GM23248 (cell line): ENCODE measurements at regions not wholly inside any gene's neighbourhood (a gene's known extent, or its start where the extent isn't known, plus 50 kb on each side); places are given as distances from the start of the nearest gene placed in this dataset.
"Not testable (repeated sequence)": the region's sequence is repeated elsewhere in the genome, so short reads cannot be mapped to it uniquely, and the experiment has no call there.

Source experiments
- DNase-seq: peaks from one replicate; pipeline ENCODE4 v3.0.0-alpha.2; 2015
- H2AFZ ChIP-seq: fragments of 200-600 bp; sonication (generic); 2 replicates; pipeline ENCODE4 v1.6.1; 2016; ENCODE audit warnings: antibody characterized with exemption
- H3F3A ChIP-seq: fragments of 200-600 bp; sonication (generic); 2 replicates; pipeline ENCODE4 v1.6.1; 2016; ENCODE audit warnings: mild to moderate bottlenecking, antibody characterized with exemption, mixed run types; ENCODE audit not compliant: insufficient read depth
- H3K27ac ChIP-seq: fragments of 200-600 bp; sonication (generic); 2 replicates; pipeline ENCODE4 v1.5.1; 2016; ENCODE audit warnings: mild to moderate bottlenecking
- H3K27me3 ChIP-seq: fragments of 200-600 bp; sonication (generic); replicated peaks from 2 replicates; pipeline ENCODE4 v1.6.1; 2016; ENCODE audit warnings: mild to moderate bottlenecking; ENCODE audit not compliant: insufficient read depth
- H3K36me3 ChIP-seq: fragments of 200-600 bp; sonication (generic); 2 replicates; pipeline ENCODE4 v1.6.1; 2016; ENCODE audit warnings: low read depth, mild to moderate bottlenecking
- H3K4me1 ChIP-seq: fragments of 200-600 bp; sonication (generic); 2 replicates; pipeline ENCODE4 v1.6.1; 2016; ENCODE audit warnings: mild to moderate bottlenecking; ENCODE audit not compliant: insufficient read depth
- H3K4me2 ChIP-seq: fragments of 200-600 bp; sonication (generic); one replicate; pipeline ENCODE4 v1.6.1; 2016; ENCODE audit warnings: mild to moderate bottlenecking; ENCODE audit not compliant: unreplicated experiment
- H3K4me3 ChIP-seq: fragments of 200-600 bp; sonication (generic); 2 replicates; pipeline ENCODE4 v1.5.1; 2016; ENCODE audit warnings: mild to moderate bottlenecking
- H3K79me2 ChIP-seq: fragments of 200-600 bp; sonication (generic); 2 replicates; pipeline ENCODE4 v1.6.1; 2016; ENCODE audit warnings: mild to moderate bottlenecking; ENCODE audit not compliant: insufficient read depth
- H3K9ac ChIP-seq: fragments of 200-600 bp; sonication (generic); 2 replicates; pipeline ENCODE4 v1.6.1; 2016; ENCODE audit warnings: mild to moderate bottlenecking
- H3K9me2 ChIP-seq: fragments of 200-600 bp; sonication (generic); 2 replicates; pipeline ENCODE4 v1.6.1; 2016; ENCODE audit warnings: mixed run types, mild to moderate bottlenecking, moderate library complexity; ENCODE audit not compliant: insufficient read depth
- H3K9me3 ChIP-seq: fragments of 200-600 bp; sonication (generic); one replicate; pipeline ENCODE4 v1.6.1; 2017; ENCODE audit warnings: low read depth
- H4K20me1 ChIP-seq: fragments of 200-600 bp; sonication (generic); 2 replicates; pipeline ENCODE4 v1.6.0; 2016; ENCODE audit not compliant: insufficient read depth
- EZH2 ChIP-seq: fragments of 200-600 bp; sonication (generic); IDR thresholded peaks from 2 replicates; pipeline ENCODE4 v1.6.1; 2018; ENCODE audit warnings: antibody characterized with exemption, mild to moderate bottlenecking; ENCODE audit not compliant: insufficient read depth, poor library complexity, severe bottlenecking
- EZH2phosphoT487 ChIP-seq: fragments of 200-600 bp; sonication (generic); IDR thresholded peaks from 2 replicates; pipeline ENCODE4 v1.6.1; 2018; ENCODE audit warnings: antibody characterized with exemption, moderate library complexity, mild to moderate bottlenecking, low read depth; ENCODE audit not compliant: insufficient read depth
- WGBS, 2 experiments: methylation state at CpG; one replicate each; pipeline ENCODE4 v1.1.6; 2015 to 2017; ENCODE audit warnings: low lambda C conversion rate in 2 of 2, low coverage in 1 of 2; ENCODE audit errors: missing lambda C conversion rate in 2 of 2; 5-methylcytosine and 5-hydroxymethylcytosine counted together
- in situ Hi-C: fragments of 300-500 bp; cut with MboI; formaldehyde crosslinking; loops from 2 replicates; pipeline ENCODE4 v1.15.0; 2020

DNA sequence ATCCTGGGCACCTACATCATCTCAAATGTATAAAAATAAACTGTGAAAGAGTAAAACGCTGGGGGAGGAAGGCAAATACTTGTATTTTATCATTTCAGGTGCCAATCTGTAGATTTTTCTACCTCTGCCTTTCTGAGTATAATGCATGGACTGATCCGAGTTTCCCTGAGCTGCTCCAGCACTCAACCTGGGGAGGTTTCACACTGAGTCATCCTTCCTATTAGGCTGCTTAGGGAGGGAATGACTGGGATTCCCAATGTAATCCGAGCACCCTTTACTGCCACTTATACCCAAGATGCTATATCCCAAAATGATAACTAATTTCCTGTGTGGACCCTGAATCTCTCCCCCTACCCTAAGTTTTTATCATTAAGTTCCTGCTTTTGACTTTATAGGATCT is 126.6 kb downstream of the HNRNPD start:
- Histone ChIP-seq H3K79me2 (no peaks in the 10 kb centered on the region), H3K27me3 (no peaks in the 10 kb centered on the region; the same call in 1 of the 2 replicates), H3K36me3 (no peaks in the 10 kb centered on the region), H3K9me2 (no peaks in the 10 kb centered on the region), H3K4me3 (no peak overlapping the region), H2AFZ (no peak overlapping the region), H3K4me1 (no peaks in the 10 kb centered on the region), H3F3A (no peaks in the 10 kb centered on the region), H3K9ac (no peak overlapping the region), H4K20me1 (no peaks in the 10 kb centered on the region), H3K27ac (no peak overlapping the region), H3K9me3 (no peaks in the 10 kb centered on the region), H3K4me2 (no peak overlapping the region)
- in situ Hi-C loops = no loop called here
- 42 to 45% methylated on average over 3 of the region's 3 CpGs for WGBS, 2 experiments
- TF ChIP-seq EZH2 = no peak
- TF ChIP-seq EZH2phosphoT487 = no peak
- DNase-seq = no peak

DNA sequence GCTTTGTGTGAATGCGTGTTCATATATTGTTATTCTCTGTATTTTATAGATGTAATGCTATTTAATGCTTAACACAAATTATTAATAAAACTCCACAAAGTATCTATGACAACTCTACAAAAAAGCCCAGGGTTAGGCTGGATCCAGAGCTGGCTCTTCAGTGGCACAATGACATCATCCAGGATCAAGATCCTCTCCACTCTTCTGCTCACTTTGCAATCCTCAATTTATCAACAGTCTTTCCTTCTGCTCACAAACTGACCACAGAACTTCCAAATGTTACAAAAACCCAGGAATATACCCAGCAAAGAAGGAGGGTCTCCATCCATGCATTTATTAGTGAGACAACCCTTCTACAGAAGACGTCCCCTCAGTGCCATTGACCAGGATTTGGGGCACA is 132.3 kb downstream of the HNRNPD start:
- WGBS, 2 experiments = 35 to 39% methylated on average over 2 of the region's 2 CpGs
- H3K36me3 ChIP-seq = no peaks in the 10 kb centered on the region
- in situ Hi-C loops = no loop called here
- no peaks in the 10 kb centered on the region for H3K79me2 ChIP-seq
- no peak overlapping the region for H2AFZ ChIP-seq
- no peaks in the 10 kb centered on the region for H3F3A ChIP-seq
- TF ChIP-seq EZH2 (no peak), EZH2phosphoT487 (no peak)
- no peak overlapping the region for H3K9ac ChIP-seq
- no peaks in the 10 kb centered on the region for H4K20me1 ChIP-seq
- H3K9me3 ChIP-seq = no peaks in the 10 kb centered on the region
- no peak overlapping the region for H3K4me3 ChIP-seq
- H3K27me3 ChIP-seq = no peaks in the 10 kb centered on the region; the same call in 1 of the 2 replicates
- H3K27ac ChIP-seq = no peak overlapping the region
- DNase-seq = no peak
- H3K4me2 ChIP-seq = no peak overlapping the region
- no peaks in the 10 kb centered on the region for H3K4me1 ChIP-seq
- no peaks in the 10 kb centered on the region for H3K9me2 ChIP-seq

DNA sequence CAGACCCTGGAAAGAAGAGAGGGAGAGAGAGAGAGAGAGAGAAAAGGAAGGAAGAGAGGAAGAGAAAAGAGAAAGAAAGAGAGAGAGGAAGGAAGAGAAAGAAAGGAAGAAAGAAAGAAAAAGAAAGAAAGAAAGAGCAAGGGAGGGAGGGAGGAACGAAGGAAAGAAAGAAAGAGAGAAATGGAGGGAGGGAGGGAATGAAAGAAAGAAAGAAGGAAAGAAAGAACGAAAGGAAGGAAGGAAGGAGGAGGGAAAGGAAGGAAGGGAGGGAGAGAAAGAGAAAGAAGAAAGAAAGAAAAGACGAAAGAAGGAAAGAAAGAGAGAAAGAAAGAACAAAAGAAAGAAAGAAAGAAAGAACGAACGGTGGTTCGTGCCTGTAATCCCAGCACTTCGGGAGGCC is 133.4 kb downstream of the HNRNPD start:
- Histone ChIP-seq H3K27me3 (no peaks in the 10 kb centered on the region; the same call in 1 of the 2 replicates), H4K20me1 (no peaks in the 10 kb centered on the region), H3K9me2 (no peaks in the 10 kb centered on the region), H3K79me2 (no peaks in the 10 kb centered on the region), H3K4me2 (no peak overlapping the region), H3K4me3 (no peak overlapping the region), H3K9me3 (no peaks in the 10 kb centered on the region), H2AFZ (no peak overlapping the region), H3K9ac (no peak overlapping the region), H3K27ac (no peak overlapping the region), H3F3A (no peaks in the 10 kb centered on the region), H3K36me3 (no peaks in the 10 kb centered on the region), H3K4me1 (no peaks in the 10 kb centered on the region)
- in situ Hi-C loops = no loop called here
- no peak for DNase-seq
- 64 to 84% methylated on average over 6 to 7 of the region's 7 CpGs for WGBS, 2 experiments
- no peak for TF ChIP-seq EZH2
- no peak for TF ChIP-seq EZH2phosphoT487

DNA sequence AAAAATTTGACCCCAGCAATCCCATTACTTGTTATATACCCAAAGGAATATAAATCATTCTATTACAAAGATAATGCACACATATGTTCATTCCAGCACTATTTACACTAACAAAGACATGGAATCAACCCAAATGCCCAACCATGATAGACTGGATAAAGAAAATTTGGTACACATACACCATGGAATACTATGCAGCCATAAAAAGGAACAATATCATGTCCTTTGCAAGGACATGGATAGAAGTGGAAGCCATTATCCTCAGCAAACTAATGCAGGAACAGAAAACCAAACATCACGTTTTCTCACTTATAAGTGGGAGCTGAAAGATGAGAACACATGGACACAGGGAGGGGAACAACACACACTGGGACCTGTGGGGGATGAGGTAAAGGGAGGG is 136.6 kb downstream of the HNRNPD start:
- H3K9me3 ChIP-seq, H2AFZ ChIP-seq, H3K4me3 ChIP-seq, H3F3A ChIP-seq, H3K36me3 ChIP-seq, H3K4me2 ChIP-seq, H3K79me2 ChIP-seq, DNase-seq, in situ Hi-C loops, H3K9ac ChIP-seq, H3K9me2 ChIP-seq, H4K20me1 ChIP-seq, H3K27me3 ChIP-seq, H3K4me1 ChIP-seq, H3K27ac ChIP-seq: not testable (repeated sequence)
- WGBS, 2 experiments = 4 to 24% methylated on average over 1 of the region's 1 CpG

DNA sequence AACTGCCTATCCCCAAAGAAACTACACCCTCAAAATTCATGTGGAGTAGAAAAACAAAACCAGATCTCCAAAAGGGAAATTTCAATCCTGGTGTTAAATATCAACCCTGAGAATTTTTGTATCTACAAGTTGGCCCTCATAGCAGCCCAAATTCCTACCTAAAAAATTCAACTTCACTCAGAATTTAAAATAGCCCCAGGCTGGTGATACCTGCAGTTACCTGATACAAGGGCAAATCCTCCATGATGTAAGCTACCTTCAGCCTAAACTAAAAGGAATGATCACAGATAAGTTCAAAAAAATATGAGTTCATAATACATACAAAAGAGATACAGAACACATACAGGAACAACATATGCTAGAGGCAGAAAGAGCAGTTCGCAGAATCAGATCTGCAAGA is 138.4 kb downstream of the HNRNPD start:
- no peak for DNase-seq
- Histone ChIP-seq H3K36me3 (no peaks in the 10 kb centered on the region), H3K27me3 (no peaks in the 10 kb centered on the region), H3K79me2 (no peaks in the 10 kb centered on the region), H3K4me1 (no peaks in the 10 kb centered on the region), H3K9ac (no peak overlapping the region), H3K9me2 (no peaks in the 10 kb centered on the region), H3K9me3 (no peaks in the 10 kb centered on the region), H3K4me2 (no peak overlapping the region), H3K27ac (no peak overlapping the region), H4K20me1 (no peaks in the 10 kb centered on the region), H3F3A (no peaks in the 10 kb centered on the region), H3K4me3 (no peak overlapping the region), H2AFZ (no peak overlapping the region)
- TF ChIP-seq EZH2phosphoT487 = no peak
- no peak for TF ChIP-seq EZH2
- WGBS, 2 experiments = 27 to 33% methylated on average over 1 of the region's 1 CpG
- in situ Hi-C loops = no loop called here
